GM23338 (cell line): ENCODE measurements at regions not wholly inside any gene's neighbourhood (a gene's known extent, or its start where the extent isn't known, plus 50 kb on each side); places are given as distances from the start of the nearest gene placed in this dataset.

Experiments
- ATAC-seq: fragments of 200-7000 bp; cut with Tn5 transposase; 3 replicates; pipeline ENCODE4 v1.9.1; 2020
- DNase-seq: peaks from one replicate; pipeline ENCODE4 v3.0.0-alpha.2; 2015; ENCODE audit warnings: low spot score
- H2AFZ ChIP-seq: fragments of 200-600 bp; sonication (generic); 2 replicates; pipeline ENCODE4 v1.8.0; 2016; ENCODE audit warnings: antibody characterized with exemption, mild to moderate bottlenecking, moderate library complexity
- H3F3A ChIP-seq: fragments of 200-600 bp; sonication (generic); replicated peaks from 2 replicates; pipeline ENCODE4 v1.8.0; 2017; ENCODE audit warnings: antibody characterized with exemption, mixed run types, low read depth
- H3K27ac ChIP-seq: fragments of 200-600 bp; sonication (generic); 2 replicates; pipeline ENCODE4 v1.6.1; 2016; ENCODE audit warnings: low read depth
- H3K27me3 ChIP-seq: fragments of 200-600 bp; sonication (generic); 2 replicates; pipeline ENCODE4 v1.8.0; 2016; ENCODE audit warnings: mild to moderate bottlenecking, mixed run types, moderate library complexity; ENCODE audit not compliant: insufficient read depth
- H3K36me3 ChIP-seq: fragments of 200-600 bp; sonication (generic); 2 replicates; pipeline ENCODE4 v1.8.0; 2016; ENCODE audit warnings: mild to moderate bottlenecking; ENCODE audit not compliant: insufficient read depth
- H3K4me1 ChIP-seq: fragments of 200-600 bp; sonication (generic); 2 replicates; pipeline ENCODE4 v1.8.0; 2016; ENCODE audit warnings: mild to moderate bottlenecking, moderate library complexity; ENCODE audit not compliant: insufficient read depth
- H3K4me2 ChIP-seq: fragments of 200-600 bp; sonication (generic); 2 replicates; pipeline ENCODE4 v1.7.1; 2017; ENCODE audit warnings: mixed run types
- H3K4me3 ChIP-seq: fragments of 200-600 bp; sonication (generic); 2 replicates; pipeline ENCODE4 v1.6.1; 2016; ENCODE audit warnings: mixed run types
- H3K79me2 ChIP-seq: fragments of 200-600 bp; sonication (generic); replicated peaks from 2 replicates; pipeline ENCODE4 v1.8.0; 2017; ENCODE audit warnings: mild to moderate bottlenecking; ENCODE audit not compliant: insufficient read depth
- H3K9me2 ChIP-seq: fragments of 200-600 bp; sonication (generic); 2 replicates; pipeline ENCODE4 v1.8.0; 2017; ENCODE audit not compliant: insufficient read depth
- H4K20me1 ChIP-seq: fragments of 200-600 bp; sonication (generic); replicated peaks from 2 replicates; pipeline ENCODE4 v1.8.0; 2017; ENCODE audit warnings: mild to moderate bottlenecking; ENCODE audit not compliant: insufficient read depth
- H3K27ac Mint-ChIP-seq: 2 replicates; pipeline ENCODE4 v1.8.0; 2020; ENCODE audit warnings: inconsistent platforms, mild to moderate bottlenecking, moderate library complexity, mixed read lengths
- H3K27me3 Mint-ChIP-seq: 3 replicates; pipeline ENCODE4 v1.8.0; 2022; ENCODE audit warnings: low read depth, mild to moderate bottlenecking, moderate library complexity, mixed read lengths, inconsistent platforms; ENCODE audit not compliant: insufficient read depth, poor library complexity
- H3K36me3 Mint-ChIP-seq: 3 replicates; pipeline ENCODE4 v1.8.0; 2021; ENCODE audit warnings: low read depth, mild to moderate bottlenecking, inconsistent platforms, moderate library complexity, mixed read lengths
- H3K4me1 Mint-ChIP-seq: 3 replicates; pipeline ENCODE4 v1.8.0; 2020; ENCODE audit warnings: mild to moderate bottlenecking, inconsistent platforms, mixed read lengths
- H3K4me3 Mint-ChIP-seq: 3 replicates; pipeline ENCODE4 v1.8.0; 2021; ENCODE audit warnings: moderate library complexity, mild to moderate bottlenecking, inconsistent platforms, mixed read lengths
- H3K9me3 Mint-ChIP-seq: 3 replicates; pipeline ENCODE4 v1.8.0; 2020; ENCODE audit warnings: moderate library complexity, mild to moderate bottlenecking, inconsistent platforms, mixed read lengths
- CTCF ChIP-seq, 2 experiments: fragments of 200-600 bp in 1 of 2; sonication (generic) in 1 of 2; conservative IDR thresholded peaks; 2 replicates each; pipeline versions ENCODE4 v1.5.1 to v1.6.1; 2016 to 2017; ENCODE audit warnings: antibody characterized with exemption in 2 of 2, low read depth in 2 of 2, mild to moderate bottlenecking in 2 of 2, moderate library complexity in 1 of 2
- EZH2phosphoT487 ChIP-seq: fragments of 200-600 bp; sonication (generic); IDR thresholded peaks from one replicate; pipeline ENCODE4 v1.8.1; 2018; ENCODE audit warnings: antibody characterized with exemption; ENCODE audit not compliant: unreplicated experiment
- NANOG ChIP-seq: IDR thresholded peaks from 2 replicates; pipeline ENCODE4 v1.6.1; 2016; ENCODE audit warnings: antibody characterized with exemption, borderline replicate concordance
- POLR2AphosphoS5 ChIP-seq: IDR thresholded peaks from 2 replicates; pipeline ENCODE4 v1.6.1; 2016; ENCODE audit warnings: antibody characterized with exemption, low read depth
- ZNF462 ChIP-seq: fragments of 250-450 bp; sonication (Bioruptor Pico); IDR thresholded peaks from 2 replicates; pipeline ENCODE4 v1.5.0; 2020; ENCODE audit warnings: mild to moderate bottlenecking, moderate library complexity

- no peak for TF ChIP-seq ZNF462 (CRISPR knock-in tag)
- no peak for TF ChIP-seq EZH2phosphoT487
Measured at GRCh38 chr1:232307296-232308017, 322.5 kb downstream of the SIPA1L2 start (continued).

- TF ChIP-seq NANOG, result no peak
- TF ChIP-seq POLR2AphosphoS5, result no peak
- TF ChIP-seq CTCF (conservative IDR thresholded peaks at IDR 0.05; ENCODE audit: low read depth in 2 of 2), result peak; percentile 51 to 71
- peak; percentile 71 for DNase-seq
- Mint-ChIP-seq H3K9me3 (no peaks in the 10 kb centered on the region), H3K4me3 (no peak overlapping the region; the same call in 2 of the 3 replicates), H3K36me3 (peaks cover 2% of the 10 kb centered on the region; the same call in 1 of the 3 replicates), H3K4me1 (peaks cover 31% of the 10 kb centered on the region), H3K27ac (no peak overlapping the region), H3K27me3 (peaks cover 6% of the 10 kb centered on the region)
- Histone ChIP-seq H3F3A (no peaks in the 10 kb centered on the region), H3K27me3 (no peaks in the 10 kb centered on the region), H2AFZ (no peak overlapping the region), H3K9me2 (peaks cover 6% of the 10 kb centered on the region), H3K36me3 (no peaks in the 10 kb centered on the region), H4K20me1 (no peaks in the 10 kb centered on the region), H3K27ac (no peak overlapping the region), H3K4me3 (no peak overlapping the region), H3K4me2 (peak overlapping the region; percentile 43; the same call in 1 of the 2 replicates), H3K79me2 (no peaks in the 10 kb centered on the region), H3K4me1 (peaks cover 13% of the 10 kb centered on the region)
- ATAC-seq, result peak; percentile 96
Measured at GRCh38 chr1:232306269-232306961, 323.5 kb downstream of the SIPA1L2 start.
